SU-DHL-6 (cell line): ENCODE measurements at regions not wholly inside any gene's neighbourhood (a gene's known extent, or its start where the extent isn't known, plus 50 kb on each side); places are given as distances from the start of the nearest gene placed in this dataset.

Source experiments
- H2AFZ ChIP-seq: fragments of 200-600 bp; sonication (generic); 2 replicates; pipeline ENCODE4 v1.6.1; 2014; ENCODE audit warnings: low read depth, mild to moderate bottlenecking, moderate library complexity, mixed read lengths, antibody characterized with exemption, low read length; ENCODE audit not compliant: severe bottlenecking
- H3F3A ChIP-seq: fragments of 200-600 bp; shearing (Covaris generic); 2 replicates; pipeline ENCODE4 v1.6.0; 2016; ENCODE audit warnings: antibody characterized with exemption, mild to moderate bottlenecking; ENCODE audit not compliant: insufficient read depth
- H3K27ac ChIP-seq: fragments of 200-600 bp; sonication (generic); 2 replicates; pipeline ENCODE4 v1.5.1; 2016; ENCODE audit warnings: low read depth, mild to moderate bottlenecking, low read length, moderate library complexity, mixed read lengths
- H3K27me3 ChIP-seq: fragments of 200-600 bp; sonication (generic), shearing (Covaris generic); 2 replicates; pipeline ENCODE4 v1.6.0; 2014; ENCODE audit warnings: mild to moderate bottlenecking, low read length
- H3K36me3 ChIP-seq: fragments of 200-600 bp; sonication (generic); 2 replicates; pipeline ENCODE4 v1.6.1; 2014; ENCODE audit warnings: mild to moderate bottlenecking, low read length, mixed read lengths
- H3K4me2 ChIP-seq: fragments of 300-600, 200-600 bp; shearing (Covaris generic), sonication (generic); 2 replicates; pipeline ENCODE4 v1.6.0; 2014; ENCODE audit warnings: low read length, low read depth, mild to moderate bottlenecking; ENCODE audit not compliant: poor library complexity, severe bottlenecking
- H3K4me3 ChIP-seq: fragments of 200-600 bp; sonication (generic); 2 replicates; pipeline ENCODE4 v1.5.1; 2014; ENCODE audit warnings: antibody characterized with exemption, low read length, mild to moderate bottlenecking, mixed read lengths; ENCODE audit not compliant: insufficient read depth, poor library complexity, severe bottlenecking
- H3K79me2 ChIP-seq: fragments of 200-600 bp; sonication (generic); 2 replicates; pipeline ENCODE4 v1.6.1; 2014; ENCODE audit warnings: mild to moderate bottlenecking, low read length, moderate library complexity; ENCODE audit not compliant: insufficient read depth
- H3K9ac ChIP-seq: fragments of 200-600 bp; sonication (generic); 2 replicates; pipeline ENCODE4 v1.7.0; 2014; ENCODE audit warnings: mild to moderate bottlenecking, low read length
- H3K9me2 ChIP-seq: fragments of 200-600 bp; sonication (generic); replicated peaks from 2 replicates; pipeline ENCODE4 v1.6.1; 2014; ENCODE audit warnings: low read length; ENCODE audit not compliant: insufficient read depth
- H3K9me3 ChIP-seq: fragments of 200-600 bp; sonication (generic); 2 replicates; pipeline ENCODE4 v1.6.1; 2014; ENCODE audit warnings: low read length, mixed read lengths; ENCODE audit not compliant: insufficient read depth
- H4K20me1 ChIP-seq: fragments of 200-600 bp; sonication (generic); 2 replicates; pipeline ENCODE4 v1.6.1; 2014; ENCODE audit warnings: low read depth, mild to moderate bottlenecking, antibody characterized with exemption, low read length, moderate library complexity, mixed read lengths
- CTCF ChIP-seq: fragments of 200-600 bp; sonication (generic); IDR thresholded peaks from one replicate; pipeline ENCODE4 v1.5.1; 2017; ENCODE audit warnings: antibody characterized with exemption, mild to moderate bottlenecking, low read length, moderate library complexity; ENCODE audit not compliant: insufficient read depth, poor library complexity, severe bottlenecking
- EZH2phosphoT487 ChIP-seq: fragments of 200-600 bp; sonication (generic), shearing (Covaris generic); conservative IDR thresholded peaks from 2 replicates; pipeline ENCODE4 v1.6.1; 2018; ENCODE audit warnings: mild to moderate bottlenecking, antibody characterized with exemption, low read length, moderate library complexity, mixed read lengths

- H3K9me3 ChIP-seq, result no peaks in the 10 kb centered on the region
- no peaks in the 10 kb centered on the region for H3K36me3 ChIP-seq
- no peak overlapping the region for H3K4me3 ChIP-seq
- no peaks in the 10 kb centered on the region for H3F3A ChIP-seq
- no peaks in the 10 kb centered on the region for H3K27me3 ChIP-seq
- TF ChIP-seq EZH2phosphoT487, result no peak
- no peak for TF ChIP-seq CTCF
- H2AFZ ChIP-seq, result no peak overlapping the region
- no peak overlapping the region for H3K27ac ChIP-seq
- H3K9me2 ChIP-seq, result no peaks in the 10 kb centered on the region
- no peak overlapping the region for H3K9ac ChIP-seq
- H3K79me2 ChIP-seq, result no peaks in the 10 kb centered on the region
- no peaks in the 10 kb centered on the region for H4K20me1 ChIP-seq
- H3K4me2 ChIP-seq, result no peak overlapping the region
Measured at GRCh38 chr20:47941869-47942268, 156.6 kb upstream of the SULF2 start.

GRCh38 chr20:47940101-47940813, 155.0 kb upstream of the SULF2 start:
- Histone ChIP-seq H3K9me2 (no peaks in the 10 kb centered on the region), H3K36me3 (no peaks in the 10 kb centered on the region), H3K4me2 (no peak overlapping the region), H3K4me3 (no peak overlapping the region), H3K9me3 (no peaks in the 10 kb centered on the region), H3K27ac (no peak overlapping the region), H3K79me2 (no peaks in the 10 kb centered on the region), H3K9ac (no peak overlapping the region), H2AFZ (no peak overlapping the region), H3K27me3 (no peaks in the 10 kb centered on the region), H4K20me1 (no peaks in the 10 kb centered on the region), H3F3A (no peaks in the 10 kb centered on the region)
- TF ChIP-seq EZH2phosphoT487 (no peak), CTCF (no peak)

- no peaks in the 10 kb centered on the region for H3K9me3 ChIP-seq
- H3K79me2 ChIP-seq, result no peaks in the 10 kb centered on the region
- no peaks in the 10 kb centered on the region for H3K9me2 ChIP-seq
- H3K4me2 ChIP-seq, result no peak overlapping the region
- no peak overlapping the region for H3K27ac ChIP-seq
- H2AFZ ChIP-seq, result no peak overlapping the region
- TF ChIP-seq CTCF (no peak), EZH2phosphoT487 (no peak)
- H3K9ac ChIP-seq, result no peak overlapping the region
- H3F3A ChIP-seq, result no peaks in the 10 kb centered on the region
- no peaks in the 10 kb centered on the region for H3K36me3 ChIP-seq
- H3K4me3 ChIP-seq, result no peak overlapping the region
- H4K20me1 ChIP-seq, result no peaks in the 10 kb centered on the region
- H3K27me3 ChIP-seq, result no peaks in the 10 kb centered on the region
Measured at GRCh38 chr20:47936612-47937011, 151.3 kb upstream of the SULF2 start.
